HL-60 (cell line): ENCODE measurements at regions not wholly inside any gene's neighbourhood (a gene's known extent, or its start where the extent isn't known, plus 50 kb on each side); places are given as distances from the start of the nearest gene placed in this dataset.
"Not testable (repeated sequence)": the region's sequence is repeated elsewhere in the genome, so short reads cannot be mapped to it uniquely, and the experiment has no call there.

ENCODE experiments used
- DNase-seq, 2 experiments: peaks; one replicate each; pipeline ENCODE4 v3.0.0-alpha.2; 2010 to 2020; ENCODE audit warnings: low read depth in 1 of 2, low spot score in 1 of 2
- H3K27ac ChIP-seq: fragments of 250-450 bp; sonication (Bioruptor Pico); replicated peaks from 2 replicates; pipeline ENCODE4 v1.5.1; 2020; ENCODE audit warnings: mild to moderate bottlenecking, moderate library complexity
- H3K27me3 ChIP-seq: fragments of 250-450 bp; sonication (Bioruptor Pico); 2 replicates; pipeline ENCODE4 v1.5.1; 2021; ENCODE audit warnings: mild to moderate bottlenecking, moderate library complexity; ENCODE audit not compliant: insufficient read depth, poor library complexity, severe bottlenecking
- H3K4me3 ChIP-seq: replicated peaks from 2 replicates; pipeline ENCODE4 v1.5.1; 2011; ENCODE audit warnings: mild to moderate bottlenecking, control low read depth, low read length; ENCODE audit not compliant: insufficient read depth
- GABPA ChIP-seq: IDR thresholded peaks from 2 replicates; pipeline ENCODE4 v1.6.1; 2012; ENCODE audit warnings: low read depth
- POLR2AphosphoS5 ChIP-seq: IDR thresholded peaks from 2 replicates; pipeline ENCODE4 v1.6.1; 2012; ENCODE audit warnings: low read depth
- SPI1 ChIP-seq: IDR thresholded peaks from 2 replicates; pipeline ENCODE4 v1.6.1; 2012; ENCODE audit warnings: low read depth, mild to moderate bottlenecking, borderline replicate concordance
- TF ChIP-seq, protein P1 (sequence below): IDR thresholded peaks from 2 replicates; pipeline ENCODE4 v1.6.1; 2012; ENCODE audit warnings: low read depth; ENCODE audit not compliant: insufficient replicate concordance
- TF ChIP-seq, protein P2 (sequence below): IDR thresholded peaks from one replicate; pipeline ENCODE4 v1.5.1; 2011; ENCODE audit warnings: low read length, control low read depth, inconsistent platforms; ENCODE audit not compliant: insufficient read depth

DNA sequence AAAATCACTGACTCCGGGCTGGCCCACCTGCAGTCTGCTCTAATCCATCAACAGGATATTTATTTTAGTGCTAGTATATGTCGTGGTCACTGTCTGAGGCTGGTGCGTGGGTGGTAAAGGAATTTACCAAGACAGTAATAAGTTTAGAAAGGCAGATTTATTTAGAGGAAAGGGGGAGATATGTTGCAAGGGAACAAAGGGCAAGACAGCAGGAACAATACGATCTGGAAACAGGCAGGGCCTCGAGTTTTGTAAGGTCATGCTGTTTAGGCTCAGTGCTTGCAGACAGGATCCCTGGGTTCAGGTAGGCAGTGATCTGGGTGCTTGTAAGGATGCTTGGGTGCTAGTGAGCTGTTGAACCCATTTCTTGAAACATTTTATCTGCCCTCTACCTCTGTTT, 748.2 kb upstream of the SLITRK5 start:
- no peak for DNase-seq
- Histone ChIP-seq H3K27me3 (no peaks in the 10 kb centered on the region), H3K27ac (no peak overlapping the region), H3K4me3 (no peak overlapping the region)
- TF ChIP-seq SPI1: no peak
- TF ChIP-seq POLR2AphosphoS5: no peak
- TF ChIP-seq, protein P1, sequence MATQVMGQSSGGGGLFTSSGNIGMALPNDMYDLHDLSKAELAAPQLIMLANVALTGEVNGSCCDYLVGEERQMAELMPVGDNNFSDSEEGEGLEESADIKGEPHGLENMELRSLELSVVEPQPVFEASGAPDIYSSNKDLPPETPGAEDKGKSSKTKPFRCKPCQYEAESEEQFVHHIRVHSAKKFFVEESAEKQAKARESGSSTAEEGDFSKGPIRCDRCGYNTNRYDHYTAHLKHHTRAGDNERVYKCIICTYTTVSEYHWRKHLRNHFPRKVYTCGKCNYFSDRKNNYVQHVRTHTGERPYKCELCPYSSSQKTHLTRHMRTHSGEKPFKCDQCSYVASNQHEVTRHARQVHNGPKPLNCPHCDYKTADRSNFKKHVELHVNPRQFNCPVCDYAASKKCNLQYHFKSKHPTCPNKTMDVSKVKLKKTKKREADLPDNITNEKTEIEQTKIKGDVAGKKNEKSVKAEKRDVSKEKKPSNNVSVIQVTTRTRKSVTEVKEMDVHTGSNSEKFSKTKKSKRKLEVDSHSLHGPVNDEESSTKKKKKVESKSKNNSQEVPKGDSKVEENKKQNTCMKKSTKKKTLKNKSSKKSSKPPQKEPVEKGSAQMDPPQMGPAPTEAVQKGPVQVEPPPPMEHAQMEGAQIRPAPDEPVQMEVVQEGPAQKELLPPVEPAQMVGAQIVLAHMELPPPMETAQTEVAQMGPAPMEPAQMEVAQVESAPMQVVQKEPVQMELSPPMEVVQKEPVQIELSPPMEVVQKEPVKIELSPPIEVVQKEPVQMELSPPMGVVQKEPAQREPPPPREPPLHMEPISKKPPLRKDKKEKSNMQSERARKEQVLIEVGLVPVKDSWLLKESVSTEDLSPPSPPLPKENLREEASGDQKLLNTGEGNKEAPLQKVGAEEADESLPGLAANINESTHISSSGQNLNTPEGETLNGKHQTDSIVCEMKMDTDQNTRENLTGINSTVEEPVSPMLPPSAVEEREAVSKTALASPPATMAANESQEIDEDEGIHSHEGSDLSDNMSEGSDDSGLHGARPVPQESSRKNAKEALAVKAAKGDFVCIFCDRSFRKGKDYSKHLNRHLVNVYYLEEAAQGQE: no peak
- TF ChIP-seq, protein P2, sequence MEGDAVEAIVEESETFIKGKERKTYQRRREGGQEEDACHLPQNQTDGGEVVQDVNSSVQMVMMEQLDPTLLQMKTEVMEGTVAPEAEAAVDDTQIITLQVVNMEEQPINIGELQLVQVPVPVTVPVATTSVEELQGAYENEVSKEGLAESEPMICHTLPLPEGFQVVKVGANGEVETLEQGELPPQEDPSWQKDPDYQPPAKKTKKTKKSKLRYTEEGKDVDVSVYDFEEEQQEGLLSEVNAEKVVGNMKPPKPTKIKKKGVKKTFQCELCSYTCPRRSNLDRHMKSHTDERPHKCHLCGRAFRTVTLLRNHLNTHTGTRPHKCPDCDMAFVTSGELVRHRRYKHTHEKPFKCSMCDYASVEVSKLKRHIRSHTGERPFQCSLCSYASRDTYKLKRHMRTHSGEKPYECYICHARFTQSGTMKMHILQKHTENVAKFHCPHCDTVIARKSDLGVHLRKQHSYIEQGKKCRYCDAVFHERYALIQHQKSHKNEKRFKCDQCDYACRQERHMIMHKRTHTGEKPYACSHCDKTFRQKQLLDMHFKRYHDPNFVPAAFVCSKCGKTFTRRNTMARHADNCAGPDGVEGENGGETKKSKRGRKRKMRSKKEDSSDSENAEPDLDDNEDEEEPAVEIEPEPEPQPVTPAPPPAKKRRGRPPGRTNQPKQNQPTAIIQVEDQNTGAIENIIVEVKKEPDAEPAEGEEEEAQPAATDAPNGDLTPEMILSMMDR: no peak
- no peak for TF ChIP-seq GABPA

DNA sequence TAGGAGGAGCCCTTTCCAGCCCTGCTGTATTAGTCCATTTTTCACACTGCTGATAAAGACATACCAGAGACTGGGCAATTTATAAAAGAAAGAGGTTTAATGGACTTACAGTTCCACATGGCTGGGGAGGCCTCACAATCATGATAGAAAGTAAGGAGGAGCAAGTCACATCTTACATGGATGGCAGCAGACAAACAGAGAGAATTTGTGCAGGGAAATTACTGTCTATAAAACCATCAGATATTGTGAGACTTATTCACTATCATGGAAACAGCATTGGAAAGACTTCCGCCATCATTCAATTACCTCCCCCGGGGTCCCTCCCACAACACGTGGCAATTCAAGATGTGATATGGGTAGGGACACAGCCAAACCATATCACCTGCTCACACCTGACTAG, 744.3 kb upstream of the SLITRK5 start:
- H3K27ac ChIP-seq, H3K27me3 ChIP-seq, H3K4me3 ChIP-seq, DNase-seq: not testable (repeated sequence)

DNA sequence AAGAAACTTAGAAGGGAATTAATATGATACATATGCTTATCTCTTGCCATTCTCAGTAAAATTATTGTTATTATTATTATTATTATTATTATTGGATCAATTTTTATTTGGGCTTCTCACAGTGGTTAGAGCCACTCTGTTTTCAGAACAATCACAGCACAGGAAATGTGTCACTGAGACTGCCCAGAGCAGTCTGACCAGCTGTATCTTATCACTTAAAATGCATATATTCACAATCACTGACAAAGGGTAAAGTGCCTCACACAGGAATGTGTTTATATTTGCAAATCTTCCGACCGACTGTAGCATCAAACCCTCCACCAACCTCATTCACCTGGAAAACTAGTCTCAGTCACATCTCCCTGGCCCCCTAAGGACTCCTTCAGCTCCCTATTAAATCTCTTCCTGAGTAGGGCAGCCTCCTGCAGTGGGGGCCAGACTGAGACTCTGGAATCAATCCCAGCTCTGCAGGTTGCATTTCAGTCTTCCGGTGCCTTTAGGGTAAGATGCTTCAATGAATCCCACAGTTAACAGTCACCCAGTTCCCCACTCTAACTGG, 738.3 kb upstream of the SLITRK5 start:
- TF ChIP-seq POLR2AphosphoS5 (no peak), GABPA (no peak), SPI1 (no peak)
- TF ChIP-seq, protein P2: no peak
- TF ChIP-seq, protein P1: no peak
- no peaks in the 10 kb centered on the region for H3K27me3 ChIP-seq
- no peak overlapping the region for H3K27ac ChIP-seq
- no peak overlapping the region for H3K4me3 ChIP-seq
- DNase-seq: no peak

- H3K4me3 ChIP-seq: no peak overlapping the region
- DNase-seq: no peak
- no peak for TF ChIP-seq POLR2AphosphoS5
- TF ChIP-seq, protein P1: no peak
- TF ChIP-seq SPI1: no peak
- no peak for TF ChIP-seq GABPA
- TF ChIP-seq, protein P2: no peak
- H3K27ac ChIP-seq: no peak overlapping the region
- H3K27me3 ChIP-seq: no peaks in the 10 kb centered on the region
Measured at GRCh38 chr13:86933676-86934075, 737.5 kb upstream of the SLITRK5 start.
